SK-N-SH treated with all-trans-retinoic acid at 6 μM for 48 hours (cell line): ENCODE measurements at regions not wholly inside any gene's neighbourhood (a gene's known extent, or its start where the extent isn't known, plus 50 kb on each side); places are given as distances from the start of the nearest gene placed in this dataset.

Experiments
- ESRRG ChIP-seq: fragments of 250-450 bp; sonication (Bioruptor Pico); IDR thresholded peaks from 2 replicates; pipeline ENCODE4 v1.6.1; 2021; ENCODE audit warnings: mild to moderate bottlenecking
- PATZ1 ChIP-seq: fragments of 250-450 bp; sonication (Bioruptor Pico); IDR thresholded peaks from 2 replicates; pipeline ENCODE4 v1.8.0; 2020; ENCODE audit warnings: mild to moderate bottlenecking, moderate library complexity, borderline replicate concordance
- RARB ChIP-seq: fragments of 250-450 bp; sonication (Bioruptor Pico); IDR thresholded peaks from 2 replicates; pipeline ENCODE4 v1.8.0; 2021; ENCODE audit warnings: mild to moderate bottlenecking, moderate library complexity
- TCF4 ChIP-seq: fragments of 250-450 bp; sonication (Bioruptor Pico); IDR thresholded peaks from 2 replicates; pipeline ENCODE4 v1.8.0; 2021; ENCODE audit warnings: mild to moderate bottlenecking, moderate library complexity, borderline replicate concordance

- no peak for TF ChIP-seq PATZ1 (CRISPR knock-in tag)
- TF ChIP-seq ESRRG (CRISPR knock-in tag) = no peak
- no peak for TF ChIP-seq RARB (CRISPR knock-in tag)
- TF ChIP-seq TCF4 (CRISPR knock-in tag) = no peak
These were observed 171.1 kb downstream of the TOMM20 start for GRCh38 chr1:234957330-234958065.
